Endothelial cell of umbilical vein (primary cell): ENCODE measurements at regions not wholly inside any gene's neighbourhood (a gene's known extent, or its start where the extent isn't known, plus 50 kb on each side); places are given as distances from the start of the nearest gene placed in this dataset.

Source experiments
- BruUV-seq: library from RNA; stranded (reverse); fragments of 400-500 nt; replicated peaks from 2 replicates; lab custom pipeline; 2021; lab: Mats Ljungman, UMichigan
- CTCF ChIA-PET: fragments of 300-600, 350-600 bp; sonication (Branson Sonifier 250); formaldehyde crosslinking; loops from one replicate; lab custom pipeline; 2021; ENCODE audit warnings: antibody characterized with exemption, inconsistent platforms; lab: Charles Lee
- POLR2A ChIA-PET: fragments of 300-600, 350-600 bp; sonication (Branson Sonifier 250); formaldehyde crosslinking; loops from one replicate; lab custom pipeline; 2021; ENCODE audit warnings: antibody characterized with exemption, inconsistent platforms; lab: Charles Lee
- DNase-seq: peaks from one replicate; pipeline ENCODE4 v3.0.0-alpha.2; 2011; ENCODE audit warnings: low read depth, low spot score
- FAIRE-seq: peaks from 2 replicates; lab custom pipeline; 2011; peaks lifted over from hg19 to GRCh38; lab: Jason Lieb, UNC
- H2AFZ ChIP-seq: 2 replicates; pipeline ENCODE4 v1.6.0; 2012; ENCODE audit warnings: low read depth, low read length, control low read depth, inconsistent platforms
- H3K27ac ChIP-seq: 2 replicates; pipeline ENCODE4 v1.5.1; 2011; ENCODE audit warnings: low read depth, mild to moderate bottlenecking, control low read depth, low read length, moderate library complexity; ENCODE audit not compliant: insufficient read depth
- H3K27me3 ChIP-seq, 2 experiments: 2 replicates each; pipeline versions ENCODE4 v1.6.0 to v1.6.1; 2011; ENCODE audit warnings: low read length in 2 of 2, mixed read lengths in 1 of 2; ENCODE audit not compliant: control insufficient read depth in 2 of 2, insufficient read depth in 2 of 2
- H3K36me3 ChIP-seq, 2 experiments: 2 replicates in 1 of 2; 3 replicates in 1 of 2; pipeline ENCODE4 v1.5.1; 2011; ENCODE audit warnings: low read length in 2 of 2, mild to moderate bottlenecking in 1 of 2, moderate library complexity in 1 of 2; ENCODE audit not compliant: control insufficient read depth in 2 of 2, insufficient read depth in 2 of 2; ENCODE audit errors: extremely low read depth in 1 of 2
- H3K4me1 ChIP-seq: 3 replicates; pipeline ENCODE4 v1.5.1; 2011; ENCODE audit warnings: mild to moderate bottlenecking, low read length; ENCODE audit not compliant: control insufficient read depth, insufficient read depth; ENCODE audit errors: extremely low read depth
- H3K4me2 ChIP-seq: 2 replicates; pipeline ENCODE4 v1.6.1; 2011; ENCODE audit warnings: low read length, control low read depth, mixed read lengths; ENCODE audit not compliant: insufficient read depth
- H3K4me3 ChIP-seq, 3 experiments: fragments of 200-600 bp in 1 of 3; sonication (generic), shearing (Covaris generic) in 1 of 3; replicated peaks in 1 of 3; 2 replicates each; pipeline ENCODE4 v1.5.1; 2011 to 2016; ENCODE audit warnings: control low read depth in 3 of 3, low read length in 3 of 3, mild to moderate bottlenecking in 2 of 3, inconsistent platforms in 1 of 3, low read depth in 1 of 3, moderate library complexity in 1 of 3; ENCODE audit not compliant: insufficient read depth in 1 of 3
- H3K79me2 ChIP-seq: 2 replicates; pipeline ENCODE4 v1.6.0; 2012; ENCODE audit warnings: low read length, inconsistent platforms; ENCODE audit not compliant: control insufficient read depth, insufficient read depth
- H3K9ac ChIP-seq: replicated peaks from 2 replicates; pipeline ENCODE3; 2011; ENCODE audit warnings: low read length, control low read depth; ENCODE audit not compliant: insufficient read depth; ENCODE audit errors: extremely low read depth
- H3K9me1 ChIP-seq: replicated peaks from 3 replicates; pipeline ENCODE4 v1.6.0; 2011; ENCODE audit warnings: mild to moderate bottlenecking, low read length; ENCODE audit not compliant: control insufficient read depth, insufficient read depth; ENCODE audit errors: extremely low read depth
- H3K9me3 ChIP-seq: replicated peaks from 2 replicates; pipeline ENCODE4 v1.5.1; 2012; ENCODE audit warnings: low read length, inconsistent platforms; ENCODE audit not compliant: control insufficient read depth, insufficient read depth
- H4K20me1 ChIP-seq: replicated peaks from 2 replicates; pipeline ENCODE3; 2011; ENCODE audit warnings: mild to moderate bottlenecking, low read length; ENCODE audit not compliant: control insufficient read depth, insufficient read depth; ENCODE audit errors: extremely low read depth
- CTCF ChIP-seq, 2 donors: IDR thresholded peaks; 1 replicate in 1 of 2; 2 replicates in 1 of 2; pipeline ENCODE4 v1.5.1; 2011; ENCODE audit warnings: low read length in 2 of 2, mild to moderate bottlenecking in 2 of 2, moderate library complexity in 2 of 2, control low read depth in 1 of 2, inconsistent platforms in 1 of 2, low read depth in 1 of 2; ENCODE audit not compliant: insufficient read depth in 1 of 2; ENCODE audit errors: extremely low read depth in 1 of 2
- EZH2 ChIP-seq: IDR thresholded peaks from 2 replicates; pipeline ENCODE4 v1.6.1; 2012; ENCODE audit warnings: borderline replicate concordance, low read depth, mild to moderate bottlenecking, moderate library complexity, low read length, inconsistent platforms; ENCODE audit not compliant: severe bottlenecking
- FOS ChIP-seq: IDR thresholded peaks from 2 replicates; pipeline ENCODE4 v1.6.1; 2011; ENCODE audit warnings: mild to moderate bottlenecking, low read length, moderate library complexity, borderline replicate concordance; ENCODE audit not compliant: insufficient read depth
- GATA2 ChIP-seq: IDR thresholded peaks from 2 replicates; pipeline ENCODE4 v1.7.0; 2011; ENCODE audit warnings: low read depth, mild to moderate bottlenecking, moderate library complexity, mixed read lengths, low read length; ENCODE audit not compliant: insufficient read length, insufficient read depth
- JUN ChIP-seq: IDR thresholded peaks from 2 replicates; pipeline ENCODE4 v1.6.1; 2011; ENCODE audit warnings: borderline replicate concordance, low read depth; ENCODE audit not compliant: insufficient read length, insufficient read depth
- MAX ChIP-seq: IDR thresholded peaks from 2 replicates; pipeline ENCODE4 v1.6.1; 2011; ENCODE audit not compliant: insufficient read depth, insufficient read length
- MYC ChIP-seq: IDR thresholded peaks from one replicate; pipeline ENCODE4 v1.6.1; 2011; ENCODE audit warnings: mild to moderate bottlenecking, low read depth, low read length
- POLR2A ChIP-seq: IDR thresholded peaks from 2 replicates; pipeline ENCODE4 v1.6.1; 2012; ENCODE audit warnings: low read depth, mild to moderate bottlenecking, control low read depth, low read length
- POLR2AphosphoS5 ChIP-seq: IDR thresholded peaks from 2 replicates; pipeline ENCODE4 v1.6.1; 2012; ENCODE audit warnings: low read depth, mild to moderate bottlenecking, control low read depth, low read length, moderate library complexity; ENCODE audit not compliant: insufficient read depth
- dilution Hi-C: fragments of 300-500 bp; cut with MboI; formaldehyde crosslinking; loops from one replicate; pipeline ENCODE4 v1.15.0; 2019; ENCODE audit warnings: low sequenced_read_pairs; ENCODE audit not compliant: extremely low pct_ligation_motif_present
- intact Hi-C: fragments of 100-400 bp; cut with micrococcal nuclease; formaldehyde crosslinking; loops from one replicate; pipeline ENCODE4 v1.10.0; 2022

GRCh38 chr10:65112573-65112972 is 1591.4 kb downstream of the REEP3 start:
- Histone ChIP-seq H3K79me2 (no peaks in the 10 kb centered on the region), H3K27ac (no peak overlapping the region), H3K36me3 (no peaks in the 10 kb centered on the region), H3K4me2 (no peak overlapping the region), H3K9me3 (no peaks in the 10 kb centered on the region), H3K9ac (no peak overlapping the region), H3K9me1 (no peaks in the 10 kb centered on the region), H2AFZ (no peak overlapping the region), H4K20me1 (no peaks in the 10 kb centered on the region), H3K4me3 (no peak overlapping the region), H3K4me1 (no peaks in the 10 kb centered on the region), H3K27me3 (no peaks in the 10 kb centered on the region)
- ChIA-PET CTCF (no interaction called here), POLR2A (no interaction called here)
- no peak for FAIRE-seq
- DNase-seq: no peak
- dilution Hi-C loops: no loop called here
- no peak for TF ChIP-seq EZH2
- TF ChIP-seq CTCF (IDR thresholded peaks at IDR 0.05; ENCODE audit: extremely low read depth in 1 of 2, insufficient read depth in 1 of 2, low read depth in 1 of 2, low read length in 2 of 2): no peak
- no peak for TF ChIP-seq MAX
- TF ChIP-seq GATA2: no peak
- no peak for TF ChIP-seq MYC
- TF ChIP-seq FOS: no peak
- TF ChIP-seq POLR2AphosphoS5: no peak
- TF ChIP-seq POLR2A: no peak
- no peak for TF ChIP-seq JUN
- intact Hi-C loops: no loop called here
- BruUV-seq: no TSS peak
